Amygdala (tissue), 56 donors: ENCODE measurements at regions not wholly inside any gene's neighbourhood (a gene's known extent, or its start where the extent isn't known, plus 50 kb on each side); places are given as distances from the start of the nearest gene placed in this dataset.
"Not testable (repeated sequence)": the region's sequence is repeated elsewhere in the genome, so short reads cannot be mapped to it uniquely, and the experiment has no call there.

Experiments
- DNase-seq, 56 donors: peaks; one replicate each; lab custom pipeline; 2025; lab: John Stamatoyannopoulos, UW

DNA sequence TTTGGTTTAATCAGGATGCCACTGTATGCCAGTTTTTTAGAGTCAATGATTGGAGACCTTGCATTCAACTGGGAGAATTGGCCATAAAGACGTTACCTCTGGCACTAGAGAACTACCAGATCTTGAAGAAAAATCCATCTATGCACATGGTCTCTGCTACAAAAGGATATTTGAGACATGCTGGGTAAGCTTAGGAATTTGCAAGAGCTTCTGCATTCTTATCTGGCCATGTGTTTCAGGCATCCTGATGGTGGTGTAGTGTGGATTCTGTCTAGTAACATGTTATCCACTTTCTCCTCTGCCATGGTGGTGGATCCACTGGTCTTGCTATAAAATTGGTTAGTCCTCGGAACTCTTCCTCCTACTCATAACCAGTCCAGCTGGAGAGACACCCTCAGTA, 185.3 kb upstream of the WDFY3 start:
- no peak for DNase-seq

GRCh38 chr4:85152480-85152879, 186.0 kb upstream of the WDFY3 start:
- no peak for DNase-seq

- no peak for DNase-seq
These were observed 186.7 kb upstream of the WDFY3 start for GRCh38 chr4:85153221-85153620.

DNA sequence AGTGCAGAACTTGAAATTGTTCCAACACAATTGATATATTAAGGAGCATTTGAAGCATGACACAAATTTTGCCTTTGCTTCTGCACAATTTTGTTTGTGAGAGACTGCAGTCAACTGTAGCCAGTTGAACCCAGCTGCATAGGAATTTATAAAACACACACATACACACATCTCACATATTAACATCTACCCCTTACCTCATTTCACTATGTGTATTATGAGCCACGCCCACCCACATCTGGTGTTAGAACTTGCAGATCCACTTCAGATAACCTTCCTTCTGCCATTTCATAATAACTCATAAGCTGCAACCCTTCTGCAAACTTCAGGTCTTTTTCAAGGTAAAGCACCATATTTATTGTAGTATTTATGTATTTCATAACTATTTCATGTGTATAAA, 188.1 kb upstream of the WDFY3 start:
- no peak for DNase-seq

- no peak for DNase-seq
These were observed 199.3 kb upstream of the WDFY3 start for GRCh38 chr4:85165808-85166207.

- DNase-seq: no peak
These were observed 199.8 kb upstream of the WDFY3 start for GRCh38 chr4:85166318-85166717.

DNA sequence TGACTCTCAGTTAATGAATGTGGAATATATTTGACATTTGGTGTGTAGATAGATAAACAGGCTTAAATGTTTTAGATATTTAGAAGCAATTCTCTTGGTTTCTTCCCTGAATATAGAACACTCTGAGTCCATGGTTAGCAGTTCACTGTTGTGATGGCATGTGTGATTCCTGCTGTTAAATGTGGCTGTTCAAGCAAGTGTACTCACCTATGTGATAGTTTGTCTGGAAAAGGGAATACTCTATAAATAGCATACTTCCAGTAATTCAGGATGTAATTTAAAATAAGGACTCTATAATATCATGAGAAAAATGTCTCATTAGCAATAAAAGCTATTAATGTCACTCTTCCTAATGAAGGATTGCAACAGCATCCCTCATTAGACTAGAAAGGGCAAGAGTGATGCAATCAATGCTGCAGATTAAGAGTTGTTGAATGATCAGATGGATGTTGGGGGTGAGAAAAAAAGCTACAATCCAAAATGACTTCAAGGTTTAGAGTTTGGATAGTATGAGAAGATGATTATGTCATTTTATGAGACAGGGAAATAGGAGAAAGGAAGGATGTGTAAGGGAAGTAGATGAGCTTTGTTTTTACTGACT, 201.8 kb upstream of the WDFY3 start:
- no peak for DNase-seq

GRCh38 chr4:85170241-85170640, 203.8 kb upstream of the WDFY3 start:
- DNase-seq: no peak

DNA sequence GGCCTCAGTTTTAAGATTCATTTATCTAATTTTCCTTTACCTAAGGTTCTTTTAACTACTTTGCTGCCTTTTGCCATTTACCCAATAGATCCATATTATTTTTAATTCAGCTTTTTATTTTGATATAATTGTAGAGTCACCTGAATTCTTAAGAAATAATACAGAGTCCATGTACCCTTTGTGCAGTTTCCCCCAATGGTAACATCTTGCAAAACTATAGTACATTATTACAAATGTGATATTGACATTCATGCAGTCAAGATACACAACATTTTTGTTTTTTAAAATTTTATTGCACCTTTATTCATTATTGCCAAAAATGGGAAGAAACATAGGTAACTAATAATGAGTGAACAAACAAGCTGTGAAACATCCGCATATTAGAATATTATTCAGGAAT, 208.7 kb upstream of the WDFY3 start:
- no peak for DNase-seq

GRCh38 chr4:85177092-85177491, 210.6 kb upstream of the WDFY3 start:
- no peak for DNase-seq

GRCh38 chr4:85177679-85178078, 211.2 kb upstream of the WDFY3 start:
- DNase-seq: no peak

DNA sequence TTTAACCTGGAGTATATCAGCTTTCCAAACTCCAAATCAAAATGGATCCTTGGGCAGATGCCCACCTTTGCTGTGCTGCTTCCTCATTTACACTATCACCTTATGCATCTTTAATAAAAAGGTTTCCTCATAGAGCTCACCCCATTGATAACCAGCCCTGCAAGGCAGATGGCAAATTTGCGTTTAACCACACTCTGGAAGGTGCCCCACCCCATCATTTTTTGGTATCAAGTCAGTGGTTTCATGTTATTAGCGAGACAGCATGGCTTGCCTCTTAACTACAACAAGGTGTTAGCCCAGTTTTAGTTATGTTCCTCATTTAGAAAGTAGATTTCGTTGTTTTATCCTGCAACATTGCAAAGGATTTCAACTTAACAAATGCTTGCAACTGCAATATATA, 214.0 kb upstream of the WDFY3 start:
- no peak for DNase-seq

- no peak for DNase-seq
These were observed 220.6 kb upstream of the WDFY3 start for GRCh38 chr4:85187106-85187505.

DNA sequence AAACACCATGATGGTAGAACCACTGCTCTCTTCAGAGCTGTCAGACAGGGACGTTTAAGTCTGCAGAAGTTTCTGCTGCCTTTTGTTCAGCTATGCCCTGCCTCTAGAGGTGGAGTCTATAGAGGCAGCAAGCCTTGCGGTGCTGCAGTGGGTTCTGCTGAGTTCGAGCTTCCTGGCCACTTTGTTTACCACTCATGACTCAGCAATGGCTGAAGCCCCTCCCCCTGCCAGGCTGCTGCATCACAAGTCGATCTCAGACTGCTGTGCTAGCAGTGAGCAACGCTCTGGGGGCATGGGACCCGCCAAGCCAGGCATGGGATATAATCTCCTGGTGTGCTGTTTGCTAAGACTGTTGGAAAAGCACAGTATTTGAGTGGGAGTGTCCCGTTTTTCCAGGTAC, 229.5 kb upstream of the WDFY3 start:
- not testable (repeated sequence) for DNase-seq

- no peak for DNase-seq
These were observed 233.6 kb upstream of the WDFY3 start for GRCh38 chr4:85200106-85200505.

DNA sequence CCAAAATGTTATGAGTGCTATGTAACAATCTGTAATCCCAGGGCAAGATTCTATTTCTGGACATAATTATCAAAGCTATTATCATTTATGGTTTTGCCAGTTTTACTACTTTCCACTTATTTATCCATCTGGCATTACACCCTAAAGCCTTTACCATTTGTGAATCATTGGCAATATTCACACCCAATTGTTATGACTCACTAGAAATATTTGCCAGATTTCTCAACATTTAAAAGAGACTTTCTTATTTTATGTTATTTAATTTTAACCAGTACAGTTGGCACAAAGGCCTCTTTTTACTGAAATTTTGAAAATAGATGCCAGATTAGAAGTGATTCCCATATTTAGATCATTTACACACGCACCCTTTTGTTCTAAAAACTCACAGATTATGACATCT, 242.7 kb upstream of the WDFY3 start:
- DNase-seq: no peak

- no peak for DNase-seq
These were observed 243.9 kb upstream of the WDFY3 start for GRCh38 chr4:85210353-85210752.

DNA sequence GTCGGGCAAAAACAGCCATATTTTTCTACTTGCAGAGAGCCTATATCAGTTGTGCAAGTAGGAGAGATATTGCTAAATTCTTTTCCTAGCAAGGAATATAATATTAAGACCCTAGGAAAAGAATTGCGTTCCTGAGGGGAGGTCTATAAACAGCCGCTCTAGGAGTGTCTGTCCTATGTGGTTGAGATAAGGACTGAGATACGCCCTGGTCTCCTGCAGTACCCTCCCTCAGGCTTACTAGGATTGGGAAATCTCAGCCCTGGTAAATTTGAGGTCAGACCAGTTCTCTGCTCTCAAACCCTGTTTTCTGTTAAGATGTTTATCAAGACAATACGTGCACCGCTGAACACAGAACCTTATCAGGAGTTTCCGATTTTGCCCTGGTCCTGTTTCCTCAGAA, 250.1 kb upstream of the WDFY3 start:
- not testable (repeated sequence) for DNase-seq

- no peak for DNase-seq
These were observed 252.3 kb upstream of the WDFY3 start for GRCh38 chr4:85218756-85219155.

DNA sequence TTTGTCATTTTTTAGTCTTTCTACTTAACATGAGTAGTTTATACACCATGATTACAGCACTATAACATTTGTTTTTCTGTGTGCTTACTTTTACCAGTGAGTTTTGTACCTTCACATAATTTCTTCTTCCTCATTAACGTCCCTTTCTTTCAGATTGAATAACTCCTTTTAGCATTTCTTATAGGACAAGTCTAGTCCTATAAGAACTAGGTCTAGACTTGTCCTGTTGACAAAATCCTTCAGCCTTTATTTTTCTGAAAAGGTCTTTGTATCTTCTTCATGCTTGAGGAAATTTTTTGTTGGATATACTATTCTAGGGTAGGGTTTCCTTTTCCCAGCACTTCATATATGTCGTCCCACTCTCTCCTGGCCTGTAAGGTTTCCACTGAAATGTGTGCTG, 253.3 kb upstream of the ARHGAP24 start:
- DNase-seq: no peak

DNA sequence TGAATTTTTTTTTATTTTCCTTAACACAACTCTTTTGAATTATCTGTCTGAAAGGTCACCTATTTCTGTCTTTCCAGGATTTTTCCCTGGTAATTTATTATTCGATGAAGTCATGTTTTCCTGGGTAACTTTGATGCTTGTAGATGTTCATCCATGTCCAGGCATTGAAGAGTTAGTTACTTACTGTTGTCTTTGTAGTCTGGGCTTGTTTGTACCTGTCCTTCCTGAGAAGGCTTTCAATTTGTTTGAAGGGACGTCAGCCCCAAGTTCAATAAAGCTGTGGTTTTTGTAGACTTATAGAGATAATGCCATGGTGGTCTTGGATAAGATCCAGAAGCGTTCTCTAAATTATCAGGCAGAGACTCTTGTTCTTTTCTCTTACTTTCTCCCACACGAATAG, 252.4 kb upstream of the ARHGAP24 start:
- no peak for DNase-seq

GRCh38 chr4:85228264-85228663, 246.7 kb upstream of the ARHGAP24 start:
- no peak for DNase-seq

DNA sequence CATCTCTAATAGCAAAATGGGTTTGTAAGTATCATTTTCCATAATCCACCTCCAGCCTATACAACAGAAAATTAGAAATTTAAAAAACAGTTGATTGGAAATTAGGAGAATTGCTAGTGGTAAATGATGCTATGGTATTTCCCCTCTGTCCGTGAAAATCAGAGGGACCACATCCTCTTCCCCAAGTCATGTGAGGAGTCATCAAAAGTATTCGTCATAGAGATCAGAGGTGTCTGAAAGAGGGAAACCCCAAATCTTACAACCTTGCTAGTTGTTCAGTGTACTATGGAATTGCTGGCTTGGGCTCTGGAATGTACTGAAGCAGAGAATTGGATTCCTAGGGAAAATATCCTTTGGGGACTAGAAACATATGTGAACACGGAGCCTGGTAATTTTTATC, 241.4 kb upstream of the ARHGAP24 start:
- no peak for DNase-seq
